ENCODE measurements at regions not wholly inside any gene's neighbourhood (a gene's known extent, or its start where the extent isn't known, plus 50 kb on each side); places are given as distances from the start of the nearest gene placed in this dataset.

DNA sequence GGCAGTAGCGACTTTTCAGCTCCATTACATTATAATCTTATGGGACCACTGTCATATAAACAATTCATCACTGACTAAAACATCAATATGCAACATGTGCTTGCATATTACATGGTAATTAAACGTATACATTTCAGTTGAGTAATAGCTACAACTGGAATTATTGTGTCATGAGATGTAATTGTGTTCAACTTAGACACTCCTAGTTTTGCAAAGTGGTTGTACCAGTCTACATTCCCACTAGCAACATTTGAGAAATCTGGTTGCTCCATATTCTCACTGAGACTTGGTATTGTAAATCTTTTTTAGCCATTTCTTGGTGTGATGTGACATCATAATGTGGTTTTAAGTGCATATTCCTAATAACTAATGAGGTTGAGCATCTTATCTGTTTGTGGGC is 90.0 kb downstream of the CAPZA3 start:
- TF ChIP-seq, protein P1, sequence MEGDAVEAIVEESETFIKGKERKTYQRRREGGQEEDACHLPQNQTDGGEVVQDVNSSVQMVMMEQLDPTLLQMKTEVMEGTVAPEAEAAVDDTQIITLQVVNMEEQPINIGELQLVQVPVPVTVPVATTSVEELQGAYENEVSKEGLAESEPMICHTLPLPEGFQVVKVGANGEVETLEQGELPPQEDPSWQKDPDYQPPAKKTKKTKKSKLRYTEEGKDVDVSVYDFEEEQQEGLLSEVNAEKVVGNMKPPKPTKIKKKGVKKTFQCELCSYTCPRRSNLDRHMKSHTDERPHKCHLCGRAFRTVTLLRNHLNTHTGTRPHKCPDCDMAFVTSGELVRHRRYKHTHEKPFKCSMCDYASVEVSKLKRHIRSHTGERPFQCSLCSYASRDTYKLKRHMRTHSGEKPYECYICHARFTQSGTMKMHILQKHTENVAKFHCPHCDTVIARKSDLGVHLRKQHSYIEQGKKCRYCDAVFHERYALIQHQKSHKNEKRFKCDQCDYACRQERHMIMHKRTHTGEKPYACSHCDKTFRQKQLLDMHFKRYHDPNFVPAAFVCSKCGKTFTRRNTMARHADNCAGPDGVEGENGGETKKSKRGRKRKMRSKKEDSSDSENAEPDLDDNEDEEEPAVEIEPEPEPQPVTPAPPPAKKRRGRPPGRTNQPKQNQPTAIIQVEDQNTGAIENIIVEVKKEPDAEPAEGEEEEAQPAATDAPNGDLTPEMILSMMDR (IDR thresholded peaks at IDR 0.05; ENCODE audit: insufficient read depth, low read length): no peak
- no peak for TF ChIP-seq GABPA (IDR thresholded peaks at IDR 0.05; ENCODE audit: low read depth)
- TF ChIP-seq, protein P2, sequence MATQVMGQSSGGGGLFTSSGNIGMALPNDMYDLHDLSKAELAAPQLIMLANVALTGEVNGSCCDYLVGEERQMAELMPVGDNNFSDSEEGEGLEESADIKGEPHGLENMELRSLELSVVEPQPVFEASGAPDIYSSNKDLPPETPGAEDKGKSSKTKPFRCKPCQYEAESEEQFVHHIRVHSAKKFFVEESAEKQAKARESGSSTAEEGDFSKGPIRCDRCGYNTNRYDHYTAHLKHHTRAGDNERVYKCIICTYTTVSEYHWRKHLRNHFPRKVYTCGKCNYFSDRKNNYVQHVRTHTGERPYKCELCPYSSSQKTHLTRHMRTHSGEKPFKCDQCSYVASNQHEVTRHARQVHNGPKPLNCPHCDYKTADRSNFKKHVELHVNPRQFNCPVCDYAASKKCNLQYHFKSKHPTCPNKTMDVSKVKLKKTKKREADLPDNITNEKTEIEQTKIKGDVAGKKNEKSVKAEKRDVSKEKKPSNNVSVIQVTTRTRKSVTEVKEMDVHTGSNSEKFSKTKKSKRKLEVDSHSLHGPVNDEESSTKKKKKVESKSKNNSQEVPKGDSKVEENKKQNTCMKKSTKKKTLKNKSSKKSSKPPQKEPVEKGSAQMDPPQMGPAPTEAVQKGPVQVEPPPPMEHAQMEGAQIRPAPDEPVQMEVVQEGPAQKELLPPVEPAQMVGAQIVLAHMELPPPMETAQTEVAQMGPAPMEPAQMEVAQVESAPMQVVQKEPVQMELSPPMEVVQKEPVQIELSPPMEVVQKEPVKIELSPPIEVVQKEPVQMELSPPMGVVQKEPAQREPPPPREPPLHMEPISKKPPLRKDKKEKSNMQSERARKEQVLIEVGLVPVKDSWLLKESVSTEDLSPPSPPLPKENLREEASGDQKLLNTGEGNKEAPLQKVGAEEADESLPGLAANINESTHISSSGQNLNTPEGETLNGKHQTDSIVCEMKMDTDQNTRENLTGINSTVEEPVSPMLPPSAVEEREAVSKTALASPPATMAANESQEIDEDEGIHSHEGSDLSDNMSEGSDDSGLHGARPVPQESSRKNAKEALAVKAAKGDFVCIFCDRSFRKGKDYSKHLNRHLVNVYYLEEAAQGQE (IDR thresholded peaks at IDR 0.05; ENCODE audit: insufficient replicate concordance, low read depth): no peak
- TF ChIP-seq POLR2AphosphoS5 (IDR thresholded peaks at IDR 0.05; ENCODE audit: low read depth): no peak

Data from HL-60 (cell line).